Kidney capillary endothelial cell (primary cell): ENCODE measurements at regions not wholly inside any gene's neighbourhood (a gene's known extent, or its start where the extent isn't known, plus 50 kb on each side); places are given as distances from the start of the nearest gene placed in this dataset.

ENCODE experiments used
- DNase-seq: peaks from one replicate; pipeline ENCODE4 v3.0.0-alpha.2; 2018; ENCODE audit warnings: low spot score

- no peak for DNase-seq
Observed at GRCh38 chr3:18295171-18295920, 129.8 kb downstream of the SATB1 start.

- DNase-seq: no peak
Observed at GRCh38 chr3:18290157-18290556, 135.0 kb downstream of the SATB1 start.

GRCh38 chr3:18288243-18288642, 136.9 kb downstream of the SATB1 start:
- DNase-seq: no peak

GRCh38 chr3:18284716-18285115, 140.4 kb downstream of the SATB1 start:
- DNase-seq: no peak

GRCh38 chr3:18283680-18284079, 141.5 kb downstream of the SATB1 start:
- DNase-seq: no peak

- no peak for DNase-seq
Observed at GRCh38 chr3:18282507-18282906, 142.6 kb downstream of the SATB1 start.

- DNase-seq: no peak
Observed at GRCh38 chr3:18279226-18279737, 145.9 kb downstream of the SATB1 start.

- no peak for DNase-seq
Observed at GRCh38 chr3:18264853-18265252, 160.3 kb downstream of the SATB1 start.

- DNase-seq: no peak
Observed at GRCh38 chr3:18264361-18264760, 160.8 kb downstream of the SATB1 start.

GRCh38 chr3:18258492-18258891, 166.6 kb downstream of the SATB1 start:
- no peak for DNase-seq

GRCh38 chr3:18252578-18252977, 172.6 kb downstream of the SATB1 start:
- DNase-seq: no peak

GRCh38 chr3:18250991-18251390, 174.1 kb downstream of the SATB1 start:
- DNase-seq: no peak

- no peak for DNase-seq
Observed at GRCh38 chr3:18249126-18249525, 176.0 kb downstream of the SATB1 start.

- no peak for DNase-seq
Observed at GRCh38 chr3:18247776-18248310, 177.3 kb downstream of the SATB1 start.

- DNase-seq: no peak
Observed at GRCh38 chr3:18247139-18247695, 177.9 kb downstream of the SATB1 start.

- DNase-seq: no peak
Observed at GRCh38 chr3:18246336-18247060, 178.6 kb downstream of the SATB1 start.

- DNase-seq: no peak
Observed at GRCh38 chr3:18245721-18246120, 179.4 kb downstream of the SATB1 start.

GRCh38 chr3:18241837-18242236, 183.3 kb downstream of the SATB1 start:
- DNase-seq: no peak

- DNase-seq: no peak
Observed at GRCh38 chr3:18239674-18240073, 185.5 kb downstream of the SATB1 start.

- no peak for DNase-seq
Observed at GRCh38 chr3:18238746-18239331, 186.3 kb downstream of the SATB1 start.

GRCh38 chr3:18238332-18238731, 186.8 kb downstream of the SATB1 start:
- no peak for DNase-seq

GRCh38 chr3:18237251-18238005, 187.7 kb downstream of the SATB1 start:
- peak; percentile 1 for DNase-seq
